Activated naive CD8-positive, alpha-beta T cell treated with anti-CD3 and anti-CD28 coated beads, Interleukin-2, amount 10 ng/mL, durations not matched to agents 7 days and 5 days (primary cell): ENCODE measurements at regions not wholly inside any gene's neighbourhood (a gene's known extent, or its start where the extent isn't known, plus 50 kb on each side); places are given as distances from the start of the nearest gene placed in this dataset.
"Not testable (repeated sequence)": the region's sequence is repeated elsewhere in the genome, so short reads cannot be mapped to it uniquely, and the experiment has no call there.

ENCODE experiments used
- ATAC-seq: fragments of 150-1000 bp; cut with Tn5 transposase; one replicate; pipeline ENCODE4 v1.10.0; 2021; ENCODE audit warnings: low read depth, moderate library complexity
- POLR2A ChIA-PET: fragments of 350-600 bp; sonication (Branson Sonifier 250); formaldehyde crosslinking; loops from one replicate; lab custom pipeline; 2021; ENCODE audit warnings: antibody characterized with exemption; lab: Charles Lee
- DNase-seq: peaks from one replicate; pipeline ENCODE4 v3.0.0; 2021
- H3K27ac Mint-ChIP-seq: one replicate; pipeline ENCODE4 v1.8.0; 2022; ENCODE audit warnings: mild to moderate bottlenecking, mixed read lengths
- H3K27me3 Mint-ChIP-seq: one replicate; pipeline ENCODE4 v1.8.0; 2022; ENCODE audit warnings: mild to moderate bottlenecking, moderate library complexity, mixed read lengths
- H3K36me3 Mint-ChIP-seq: one replicate; pipeline ENCODE4 v1.8.0; 2021; ENCODE audit warnings: mild to moderate bottlenecking, mixed read lengths
- H3K4me1 Mint-ChIP-seq: one replicate; pipeline ENCODE4 v1.8.0; 2021; ENCODE audit warnings: mixed read lengths
- H3K4me3 Mint-ChIP-seq: one replicate; pipeline ENCODE4 v1.8.0; 2022; ENCODE audit warnings: mild to moderate bottlenecking, moderate library complexity, mixed read lengths
- H3K9me3 Mint-ChIP-seq: one replicate; pipeline ENCODE4 v1.8.0; 2021; ENCODE audit warnings: mixed read lengths

- POLR2A ChIA-PET = no interaction called here
- no peak overlapping the region for H3K27ac Mint-ChIP-seq
Measured at GRCh38 chr3:16076564-16076963, 97.9 kb upstream of the GALNT15 start.

DNA sequence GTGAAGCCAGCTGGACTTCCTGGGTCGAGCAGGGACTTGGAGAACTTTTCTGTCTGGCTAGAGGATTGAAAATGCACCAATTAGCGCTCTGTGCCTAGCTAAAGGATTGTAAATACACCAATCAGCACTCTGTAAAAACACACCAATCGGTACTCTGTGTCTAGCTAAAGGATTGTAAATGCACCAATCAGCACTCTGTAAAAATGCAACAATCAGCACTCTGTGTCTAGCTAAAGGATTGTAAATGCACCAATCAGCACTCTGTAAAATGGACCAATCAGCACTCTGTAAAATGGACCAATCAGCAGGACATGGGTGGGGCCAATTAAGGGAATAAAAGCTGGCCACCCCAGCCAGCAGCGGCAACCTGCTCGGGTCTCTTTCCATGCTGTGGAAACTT lies 97.3 kb upstream of the GALNT15 start:
- H3K27me3 Mint-ChIP-seq, ATAC-seq, POLR2A ChIA-PET, H3K27ac Mint-ChIP-seq, H3K4me1 Mint-ChIP-seq, H3K4me3 Mint-ChIP-seq, DNase-seq, H3K36me3 Mint-ChIP-seq: not testable (repeated sequence)
- H3K9me3 Mint-ChIP-seq = peaks cover 14% of the 10 kb centered on the region

More at GRCh38 chr3:16076564-16076963, 97.9 kb upstream of the GALNT15 start:
- Mint-ChIP-seq H3K9me3 (peaks cover 11% of the 10 kb centered on the region), H3K4me1 (no peaks in the 10 kb centered on the region), H3K4me3 (no peak overlapping the region), H3K27me3 (no peaks in the 10 kb centered on the region), H3K36me3 (no peaks in the 10 kb centered on the region)
- ATAC-seq = no peak
- DNase-seq = no peak

GRCh38 chr3:16077681-16078080 lies 96.8 kb upstream of the GALNT15 start:
- POLR2A ChIA-PET, DNase-seq, H3K27me3 Mint-ChIP-seq, H3K27ac Mint-ChIP-seq, H3K4me3 Mint-ChIP-seq, ATAC-seq, H3K4me1 Mint-ChIP-seq, H3K36me3 Mint-ChIP-seq: not testable (repeated sequence)
- H3K9me3 Mint-ChIP-seq = peaks cover 17% of the 10 kb centered on the region

DNA sequence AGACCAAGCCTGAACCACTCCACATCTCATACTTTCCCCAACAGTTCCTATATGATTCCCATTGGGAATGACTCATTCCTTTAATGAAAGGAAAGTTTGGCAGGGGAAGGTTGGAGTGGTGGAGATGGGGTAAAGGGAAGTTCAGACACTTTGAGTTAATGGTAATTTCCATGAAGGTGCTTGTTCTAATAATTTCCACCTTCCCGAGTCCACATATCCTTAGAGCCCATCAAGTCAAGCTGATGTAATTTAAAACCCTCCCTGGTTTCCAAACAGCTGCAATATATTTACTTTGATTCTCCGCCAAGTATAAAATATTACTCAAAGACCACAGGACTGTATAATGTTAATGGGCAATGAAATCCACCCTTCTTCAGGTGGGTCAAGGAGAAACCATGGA lies 95.0 kb upstream of the GALNT15 start:
- DNase-seq = no peak
- POLR2A ChIA-PET = no interaction called here
- no peaks in the 10 kb centered on the region for H3K4me1 Mint-ChIP-seq
- H3K9me3 Mint-ChIP-seq = peaks cover 19% of the 10 kb centered on the region
- no peaks in the 10 kb centered on the region for H3K27me3 Mint-ChIP-seq
- no peak overlapping the region for H3K4me3 Mint-ChIP-seq
- peaks cover 2% of the 10 kb centered on the region for H3K36me3 Mint-ChIP-seq
- no peak for ATAC-seq
- no peak overlapping the region for H3K27ac Mint-ChIP-seq

DNA sequence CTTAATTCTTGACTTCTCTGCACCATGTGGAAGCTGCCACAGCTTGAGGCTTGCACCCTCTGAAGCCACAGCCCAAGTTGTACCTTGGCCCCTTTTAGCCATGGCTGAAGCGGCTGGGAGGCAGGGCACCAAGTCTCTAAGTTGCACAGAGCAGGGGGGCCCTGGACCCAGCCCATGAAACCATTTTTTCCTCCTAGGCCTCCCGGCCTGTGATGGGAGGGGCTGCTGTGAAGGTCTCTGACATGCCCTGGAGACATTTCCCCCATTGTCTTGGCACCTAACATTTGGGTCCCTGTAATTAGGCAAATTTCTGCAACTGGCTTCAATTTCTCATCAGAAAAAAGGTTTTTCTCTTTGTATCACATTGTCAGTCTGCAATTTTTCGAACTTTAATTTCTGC lies 92.8 kb upstream of the GALNT15 start:
- H3K9me3 Mint-ChIP-seq = peaks cover 19% of the 10 kb centered on the region
- DNase-seq = no peak
- no peak overlapping the region for H3K4me3 Mint-ChIP-seq
- no peak for ATAC-seq
- no peaks in the 10 kb centered on the region for H3K27me3 Mint-ChIP-seq
- H3K4me1 Mint-ChIP-seq = no peaks in the 10 kb centered on the region
- POLR2A ChIA-PET = no interaction called here
- peaks cover 2% of the 10 kb centered on the region for H3K36me3 Mint-ChIP-seq
- H3K27ac Mint-ChIP-seq = no peak overlapping the region

- H3K27ac Mint-ChIP-seq = no peak overlapping the region
- peaks cover 2% of the 10 kb centered on the region for H3K36me3 Mint-ChIP-seq
- H3K4me1 Mint-ChIP-seq = no peaks in the 10 kb centered on the region
- POLR2A ChIA-PET = no interaction called here
- peaks cover 16% of the 10 kb centered on the region for H3K9me3 Mint-ChIP-seq
- H3K27me3 Mint-ChIP-seq = no peaks in the 10 kb centered on the region
- ATAC-seq (no peak), DNase-seq (no peak)
- H3K4me3 Mint-ChIP-seq = no peak overlapping the region
Measured at GRCh38 chr3:16084887-16085286, 89.6 kb upstream of the GALNT15 start.

DNA sequence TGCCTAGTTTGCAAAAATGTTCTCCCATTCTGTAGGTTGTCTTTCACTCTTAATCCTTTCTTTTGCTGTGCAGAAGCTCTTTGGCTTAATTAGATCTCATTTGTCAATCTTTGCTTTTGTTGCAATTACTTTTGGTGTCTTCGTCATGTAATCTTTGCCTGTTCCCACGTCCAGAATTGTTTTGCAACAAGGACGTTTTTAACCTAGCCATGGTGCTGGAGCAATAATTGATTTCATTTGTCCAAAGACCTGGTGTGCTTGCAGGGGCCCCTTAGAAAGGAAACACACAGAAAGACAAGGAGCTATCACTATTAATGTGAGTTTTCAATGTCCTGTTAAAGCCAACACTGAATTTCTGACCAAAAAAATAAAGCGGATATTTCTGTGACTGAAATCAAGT lies 89.1 kb upstream of the GALNT15 start:
- peaks cover 16% of the 10 kb centered on the region for H3K9me3 Mint-ChIP-seq
- H3K36me3 Mint-ChIP-seq = peaks cover 2% of the 10 kb centered on the region
- H3K4me3 Mint-ChIP-seq = no peak overlapping the region
- no peak for DNase-seq
- POLR2A ChIA-PET = no interaction called here
- H3K27me3 Mint-ChIP-seq = no peaks in the 10 kb centered on the region
- ATAC-seq = no peak
- no peaks in the 10 kb centered on the region for H3K4me1 Mint-ChIP-seq
- H3K27ac Mint-ChIP-seq = no peak overlapping the region

DNA sequence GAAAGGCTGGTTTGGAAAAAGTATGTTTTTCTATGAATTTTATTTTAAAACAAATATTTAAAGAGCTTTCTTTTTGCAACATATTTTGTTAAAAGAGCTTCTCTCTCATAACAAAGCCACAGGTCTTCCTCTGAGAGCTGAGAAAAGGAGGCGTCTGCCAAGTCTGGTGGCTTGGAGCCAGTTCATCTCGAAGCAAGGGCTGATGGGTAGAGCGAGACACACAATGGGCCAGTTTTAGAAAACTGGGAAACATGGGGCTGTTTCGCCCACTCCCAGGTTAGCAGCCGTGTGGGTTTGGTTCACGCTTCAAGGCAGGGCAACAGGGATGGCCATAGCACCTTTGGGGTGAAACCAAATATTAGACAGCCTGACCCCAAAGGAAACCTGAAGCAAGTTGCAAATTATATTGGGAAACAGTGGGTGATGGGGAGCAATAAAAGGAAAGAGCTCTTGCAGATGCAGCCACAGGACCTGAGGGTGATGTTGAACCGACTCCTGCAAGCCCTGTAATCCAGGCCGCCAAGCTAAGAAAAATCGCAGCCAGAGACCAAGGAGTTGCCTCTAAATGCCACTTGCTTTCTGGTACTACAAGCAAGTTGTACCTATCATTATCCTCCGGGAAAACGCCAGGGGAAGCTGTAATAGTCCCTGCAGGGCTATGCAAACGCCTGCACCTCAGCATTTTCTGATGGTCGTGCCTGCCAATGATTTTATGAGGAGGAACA lies 88.4 kb upstream of the GALNT15 start:
- Mint-ChIP-seq H3K27ac (no peak overlapping the region), H3K9me3 (peaks cover 11% of the 10 kb centered on the region), H3K4me3 (no peak overlapping the region), H3K27me3 (no peaks in the 10 kb centered on the region), H3K4me1 (no peaks in the 10 kb centered on the region), H3K36me3 (peaks cover 2% of the 10 kb centered on the region)
- POLR2A ChIA-PET = no interaction called here
- ATAC-seq = no peak
- no peak for DNase-seq

DNA sequence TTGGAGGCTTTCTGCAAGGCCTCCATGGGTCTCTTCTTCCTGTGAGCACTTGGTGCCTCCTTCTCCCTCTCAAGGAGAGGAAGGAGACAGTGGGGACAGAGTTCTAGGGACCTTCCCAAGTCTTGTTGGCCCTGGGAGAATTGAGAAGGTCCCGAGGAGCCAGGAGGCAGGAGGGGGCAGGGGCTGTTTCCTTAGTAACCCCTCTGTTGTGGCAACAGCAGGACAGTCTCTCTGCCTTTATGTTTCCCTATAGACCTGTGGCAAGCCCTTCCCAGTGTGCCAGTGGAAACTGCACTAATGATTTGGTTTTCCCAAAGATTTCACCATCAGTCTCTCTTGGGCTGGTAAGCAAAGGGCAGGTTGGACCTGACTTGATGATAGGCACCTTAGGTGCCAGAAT lies 87.8 kb upstream of the GALNT15 start:
- POLR2A ChIA-PET = no interaction called here
- H3K4me3 Mint-ChIP-seq = no peak overlapping the region

DNA sequence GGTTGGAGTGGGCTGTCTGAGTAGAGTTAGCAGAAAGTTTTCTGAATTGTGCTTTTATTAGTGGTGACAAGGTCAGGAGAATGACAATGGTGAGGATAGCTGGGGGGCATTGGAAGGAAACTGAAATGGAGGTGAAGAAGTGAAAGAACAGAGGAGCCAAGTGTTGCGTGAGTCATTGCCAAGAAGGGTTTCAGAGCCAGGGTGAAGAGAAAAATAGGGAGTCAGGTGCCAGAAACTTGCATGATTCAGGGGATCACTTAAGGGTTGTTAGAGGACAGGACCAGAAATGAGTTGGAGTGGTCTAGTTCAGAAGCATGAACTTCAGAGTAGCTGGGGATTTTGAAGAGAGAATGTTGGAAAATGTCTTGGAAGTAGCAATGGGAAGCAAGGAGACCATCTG lies 86.0 kb upstream of the GALNT15 start:
- H3K4me3 Mint-ChIP-seq = no peak overlapping the region
- DNase-seq (no peak), ATAC-seq (no peak)
- H3K27ac Mint-ChIP-seq = no peak overlapping the region
- peaks cover 8% of the 10 kb centered on the region for H3K27me3 Mint-ChIP-seq
- POLR2A ChIA-PET = no interaction called here
- no peaks in the 10 kb centered on the region for H3K9me3 Mint-ChIP-seq
- no peaks in the 10 kb centered on the region for H3K4me1 Mint-ChIP-seq
- H3K36me3 Mint-ChIP-seq = no peaks in the 10 kb centered on the region

More for the DNA sequence above, 87.8 kb upstream of the GALNT15 start:
- Mint-ChIP-seq H3K36me3 (peaks cover 2% of the 10 kb centered on the region), H3K27me3 (peaks cover 4% of the 10 kb centered on the region), H3K4me1 (no peaks in the 10 kb centered on the region), H3K9me3 (peaks cover 8% of the 10 kb centered on the region), H3K27ac (no peak overlapping the region)
- ATAC-seq (no peak), DNase-seq (no peak)

- Mint-ChIP-seq H3K4me1 (no peaks in the 10 kb centered on the region), H3K9me3 (no peaks in the 10 kb centered on the region), H3K27ac (no peak overlapping the region), H3K4me3 (no peak overlapping the region), H3K36me3 (no peaks in the 10 kb centered on the region), H3K27me3 (peaks cover 8% of the 10 kb centered on the region)
- POLR2A ChIA-PET = interaction anchor here (0.6 kb wide), 1 partner anchor 246 kb away, joined by 3 read pairs; no protein-coding TSS in a partner anchor
- DNase-seq (no peak), ATAC-seq (no peak)
Measured at GRCh38 chr3:16089521-16089920, 85.0 kb upstream of the GALNT15 start.

DNA sequence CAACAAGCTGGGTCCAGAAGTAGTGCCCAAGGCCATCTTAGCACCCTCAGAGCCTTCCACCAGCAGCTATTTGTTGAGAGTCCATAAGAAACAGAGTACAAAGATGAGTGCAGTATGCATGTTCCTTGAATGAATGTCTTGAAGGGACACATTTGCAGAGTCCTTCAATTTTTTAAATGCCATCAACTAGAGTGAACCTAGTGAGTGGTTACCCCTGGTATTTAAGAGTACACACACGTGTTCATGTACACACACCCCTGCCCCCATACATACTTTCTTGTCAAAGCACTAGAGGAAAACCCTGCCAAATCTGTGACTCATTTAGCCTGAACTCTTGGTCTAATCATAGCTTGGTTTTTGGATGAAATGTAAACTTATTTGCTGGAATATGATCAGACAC lies 84.5 kb upstream of the GALNT15 start:
- POLR2A ChIA-PET = no interaction called here
- ATAC-seq (no peak), DNase-seq (no peak)
- Mint-ChIP-seq H3K36me3 (no peaks in the 10 kb centered on the region), H3K27ac (no peak overlapping the region), H3K27me3 (peaks cover 8% of the 10 kb centered on the region), H3K9me3 (no peaks in the 10 kb centered on the region), H3K4me1 (no peaks in the 10 kb centered on the region), H3K4me3 (no peak overlapping the region)

GRCh38 chr3:16090706-16091105 lies 83.8 kb upstream of the GALNT15 start:
- DNase-seq (no peak), ATAC-seq (no peak)
- POLR2A ChIA-PET = no interaction called here
- H3K27ac Mint-ChIP-seq = no peak overlapping the region
- peaks cover 8% of the 10 kb centered on the region for H3K27me3 Mint-ChIP-seq
- H3K4me1 Mint-ChIP-seq = no peaks in the 10 kb centered on the region
- no peak overlapping the region for H3K4me3 Mint-ChIP-seq
- H3K9me3 Mint-ChIP-seq = no peaks in the 10 kb centered on the region
- no peaks in the 10 kb centered on the region for H3K36me3 Mint-ChIP-seq

- H3K4me3 Mint-ChIP-seq = no peak overlapping the region
- POLR2A ChIA-PET = no interaction called here
- peaks cover 11% of the 10 kb centered on the region for H3K27me3 Mint-ChIP-seq
- no peaks in the 10 kb centered on the region for H3K4me1 Mint-ChIP-seq
- no peaks in the 10 kb centered on the region for H3K36me3 Mint-ChIP-seq
- DNase-seq = no peak
- no peak for ATAC-seq
- peaks cover 1% of the 10 kb centered on the region for H3K9me3 Mint-ChIP-seq
- H3K27ac Mint-ChIP-seq = no peak overlapping the region
Measured at GRCh38 chr3:16092923-16093322, 81.6 kb upstream of the GALNT15 start.
